Neural cell (in vitro differentiated cells): ENCODE measurements at regions not wholly inside any gene's neighbourhood (a gene's known extent, or its start where the extent isn't known, plus 50 kb on each side); places are given as distances from the start of the nearest gene placed in this dataset.

Experiments
- H2AFZ ChIP-seq: fragments of 200-600, 300-800 bp; sonication (generic), shearing (Covaris generic); 2 replicates; pipeline ENCODE4 v1.6.0; 2014; ENCODE audit warnings: low read depth, mild to moderate bottlenecking, antibody characterized with exemption, low read length, moderate library complexity
- H3F3A ChIP-seq: fragments of 200-600 bp; shearing (Covaris generic); 2 replicates; pipeline ENCODE4 v1.6.1; 2016; ENCODE audit warnings: mild to moderate bottlenecking, moderate library complexity, mixed read lengths, antibody characterized with exemption, low read length; ENCODE audit not compliant: insufficient read depth, poor library complexity, severe bottlenecking
- H3K27ac ChIP-seq: fragments of 200-600, 300-800 bp; sonication (generic), shearing (Covaris generic); 2 replicates; pipeline ENCODE4 v1.5.1; 2014; ENCODE audit warnings: mild to moderate bottlenecking, low read length, moderate library complexity
- H3K27me3 ChIP-seq: fragments of 300-800, 200-600 bp; sonication (generic), shearing (Covaris generic); 2 replicates; pipeline ENCODE4 v1.6.0; 2014; ENCODE audit warnings: mild to moderate bottlenecking, low read depth, low read length, moderate library complexity; ENCODE audit not compliant: insufficient read depth
- H3K36me3 ChIP-seq: fragments of 300-800, 200-600 bp; sonication (generic), shearing (Covaris generic); 2 replicates; pipeline ENCODE4 v1.5.1; 2014; ENCODE audit warnings: mild to moderate bottlenecking, antibody characterized with exemption, low read length, moderate library complexity; ENCODE audit not compliant: insufficient read depth
- H3K4me2 ChIP-seq: fragments of 300-800, 200-600 bp; sonication (generic), shearing (Covaris generic); 2 replicates; pipeline ENCODE4 v1.6.0; 2014; ENCODE audit warnings: mild to moderate bottlenecking, low read length
- H3K4me3 ChIP-seq: fragments of 300-800, 200-600 bp; sonication (generic), shearing (Covaris generic); 2 replicates; pipeline ENCODE4 v1.5.1; 2014; ENCODE audit warnings: mild to moderate bottlenecking, low read length, moderate library complexity
- H3K79me2 ChIP-seq: fragments of 200-600 bp; shearing (Covaris generic); replicated peaks from 2 replicates; pipeline ENCODE4 v1.6.0; 2014; ENCODE audit warnings: mild to moderate bottlenecking, low read length, moderate library complexity; ENCODE audit not compliant: insufficient read depth
- H3K9ac ChIP-seq: fragments of 300-800, 200-600 bp; sonication (generic), shearing (Covaris generic); 2 replicates; pipeline ENCODE4 v1.6.1; 2016; ENCODE audit warnings: mild to moderate bottlenecking, low read length, mixed read lengths
- H3K9me2 ChIP-seq: fragments of 200-600 bp; shearing (Covaris generic); 2 replicates; pipeline ENCODE4 v1.6.1; 2016; ENCODE audit warnings: mild to moderate bottlenecking, low read length, mixed read lengths; ENCODE audit not compliant: insufficient read depth
- H3K9me3 ChIP-seq: fragments of 200-600, 300-800 bp; sonication (generic), shearing (Covaris generic); 2 replicates; pipeline ENCODE4 v1.6.1; 2016; ENCODE audit warnings: mild to moderate bottlenecking, mixed run types, low read length, moderate library complexity, mixed read lengths
- H4K20me1 ChIP-seq: fragments of 200-600 bp; shearing (Covaris generic); 2 replicates; pipeline ENCODE4 v1.6.1; 2016; ENCODE audit warnings: mild to moderate bottlenecking, mixed run types; ENCODE audit not compliant: insufficient read depth
- CTCF ChIP-seq: fragments of 450-650 bp; IDR thresholded peaks from 2 replicates; pipeline ENCODE4 v1.5.1; 2014; ENCODE audit warnings: antibody characterized with exemption, mild to moderate bottlenecking, moderate library complexity; ENCODE audit not compliant: poor library complexity, severe bottlenecking
- EP300 ChIP-seq: fragments of 450-650 bp; conservative IDR thresholded peaks from 2 replicates; pipeline ENCODE4 v1.6.1; 2014; ENCODE audit warnings: antibody characterized with exemption, mild to moderate bottlenecking, moderate library complexity; ENCODE audit not compliant: poor library complexity, severe bottlenecking
- EZH2 ChIP-seq: fragments of 200-600, 300-800 bp; shearing (Covaris generic), sonication (generic); IDR thresholded peaks from 2 replicates; pipeline ENCODE4 v1.6.1; 2014; ENCODE audit warnings: antibody characterized with exemption, low read length, borderline replicate concordance, mild to moderate bottlenecking; ENCODE audit not compliant: insufficient read depth, poor library complexity, severe bottlenecking
- MXI1 ChIP-seq: fragments of 450-650 bp; conservative IDR thresholded peaks from 2 replicates; pipeline ENCODE4 v1.6.1; 2014; ENCODE audit warnings: antibody characterized with exemption, mild to moderate bottlenecking; ENCODE audit not compliant: poor library complexity, severe bottlenecking
- POLR2AphosphoS5 ChIP-seq: IDR thresholded peaks from 2 replicates; pipeline ENCODE4 v1.6.1; 2012
- RAD21 ChIP-seq: fragments of 450-650 bp; conservative IDR thresholded peaks from 2 replicates; pipeline ENCODE4 v1.6.1; 2014; ENCODE audit warnings: antibody characterized with exemption, mild to moderate bottlenecking, moderate library complexity
- SMC3 ChIP-seq: fragments of 450-650 bp; conservative IDR thresholded peaks from 2 replicates; pipeline ENCODE4 v1.6.1; 2014; ENCODE audit warnings: antibody characterized with exemption, mild to moderate bottlenecking, moderate library complexity; ENCODE audit not compliant: poor library complexity
- TAF1 ChIP-seq: IDR thresholded peaks from 2 replicates; pipeline ENCODE4 v1.6.1; 2012; ENCODE audit warnings: low read depth
- TF ChIP-seq, protein P1 (sequence below): IDR thresholded peaks from 2 replicates; pipeline ENCODE4 v1.6.1; 2012; ENCODE audit warnings: borderline replicate concordance

- Histone ChIP-seq H3K36me3 (no peaks in the 10 kb centered on the region), H3K4me2 (no peak overlapping the region), H3K4me3 (no peak overlapping the region), H3K9ac (no peak overlapping the region), H3K27me3 (no peaks in the 10 kb centered on the region), H2AFZ (no peak overlapping the region), H3K9me2 (no peaks in the 10 kb centered on the region), H3K27ac (no peak overlapping the region), H4K20me1 (no peaks in the 10 kb centered on the region), H3F3A (no peaks in the 10 kb centered on the region), H3K9me3 (no peaks in the 10 kb centered on the region), H3K79me2 (no peaks in the 10 kb centered on the region)
- TF ChIP-seq, protein P1, sequence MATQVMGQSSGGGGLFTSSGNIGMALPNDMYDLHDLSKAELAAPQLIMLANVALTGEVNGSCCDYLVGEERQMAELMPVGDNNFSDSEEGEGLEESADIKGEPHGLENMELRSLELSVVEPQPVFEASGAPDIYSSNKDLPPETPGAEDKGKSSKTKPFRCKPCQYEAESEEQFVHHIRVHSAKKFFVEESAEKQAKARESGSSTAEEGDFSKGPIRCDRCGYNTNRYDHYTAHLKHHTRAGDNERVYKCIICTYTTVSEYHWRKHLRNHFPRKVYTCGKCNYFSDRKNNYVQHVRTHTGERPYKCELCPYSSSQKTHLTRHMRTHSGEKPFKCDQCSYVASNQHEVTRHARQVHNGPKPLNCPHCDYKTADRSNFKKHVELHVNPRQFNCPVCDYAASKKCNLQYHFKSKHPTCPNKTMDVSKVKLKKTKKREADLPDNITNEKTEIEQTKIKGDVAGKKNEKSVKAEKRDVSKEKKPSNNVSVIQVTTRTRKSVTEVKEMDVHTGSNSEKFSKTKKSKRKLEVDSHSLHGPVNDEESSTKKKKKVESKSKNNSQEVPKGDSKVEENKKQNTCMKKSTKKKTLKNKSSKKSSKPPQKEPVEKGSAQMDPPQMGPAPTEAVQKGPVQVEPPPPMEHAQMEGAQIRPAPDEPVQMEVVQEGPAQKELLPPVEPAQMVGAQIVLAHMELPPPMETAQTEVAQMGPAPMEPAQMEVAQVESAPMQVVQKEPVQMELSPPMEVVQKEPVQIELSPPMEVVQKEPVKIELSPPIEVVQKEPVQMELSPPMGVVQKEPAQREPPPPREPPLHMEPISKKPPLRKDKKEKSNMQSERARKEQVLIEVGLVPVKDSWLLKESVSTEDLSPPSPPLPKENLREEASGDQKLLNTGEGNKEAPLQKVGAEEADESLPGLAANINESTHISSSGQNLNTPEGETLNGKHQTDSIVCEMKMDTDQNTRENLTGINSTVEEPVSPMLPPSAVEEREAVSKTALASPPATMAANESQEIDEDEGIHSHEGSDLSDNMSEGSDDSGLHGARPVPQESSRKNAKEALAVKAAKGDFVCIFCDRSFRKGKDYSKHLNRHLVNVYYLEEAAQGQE = no peak
- no peak for TF ChIP-seq RAD21
- TF ChIP-seq POLR2AphosphoS5 = no peak
- TF ChIP-seq CTCF = no peak
- TF ChIP-seq TAF1 = no peak
- TF ChIP-seq MXI1 = no peak
- TF ChIP-seq EZH2 = no peak
- TF ChIP-seq SMC3 = no peak
- TF ChIP-seq EP300 = no peak
Measured at GRCh38 chr9:17871213-17871890, 292.5 kb downstream of the SH3GL2 start.

DNA sequence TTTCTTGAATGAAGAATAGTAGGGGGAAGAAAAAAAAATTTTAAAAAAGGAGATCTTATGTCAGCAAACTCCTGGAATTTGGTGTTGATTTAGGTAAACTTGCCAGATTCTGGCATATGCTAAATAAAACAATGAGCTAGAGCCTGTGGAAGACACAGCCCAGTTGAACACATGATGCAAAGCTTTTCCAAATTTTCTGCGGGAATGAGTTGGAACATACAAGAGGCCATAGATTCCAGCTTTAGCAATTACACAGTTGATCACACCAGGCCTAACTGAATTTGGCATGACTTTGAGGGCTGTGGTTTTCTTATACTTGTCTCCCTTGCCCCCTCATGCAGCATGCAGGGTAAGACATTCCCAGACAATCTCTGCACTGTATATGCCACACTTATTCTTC is 297.0 kb downstream of the SH3GL2 start:
- no peaks in the 10 kb centered on the region for H3F3A ChIP-seq
- H3K9me2 ChIP-seq = no peaks in the 10 kb centered on the region
- H3K36me3 ChIP-seq = no peaks in the 10 kb centered on the region
- H2AFZ ChIP-seq = no peak overlapping the region
- no peaks in the 10 kb centered on the region for H3K9me3 ChIP-seq
- TF ChIP-seq SMC3 (no peak), EZH2 (no peak), POLR2AphosphoS5 (no peak), EP300 (no peak), RAD21 (no peak), MXI1 (no peak), TAF1 (no peak), CTCF (no peak)
- TF ChIP-seq, protein P1 = no peak
- no peak overlapping the region for H3K4me2 ChIP-seq
- H3K27ac ChIP-seq = no peak overlapping the region
- no peaks in the 10 kb centered on the region for H4K20me1 ChIP-seq
- H3K9ac ChIP-seq = no peak overlapping the region
- no peaks in the 10 kb centered on the region for H3K27me3 ChIP-seq
- H3K79me2 ChIP-seq = no peaks in the 10 kb centered on the region
- no peak overlapping the region for H3K4me3 ChIP-seq
